HCT116 (cell line): ENCODE measurements at regions not wholly inside any gene's neighbourhood (a gene's known extent, or its start where the extent isn't known, plus 50 kb on each side); places are given as distances from the start of the nearest gene placed in this dataset.

Source experiments
- ATAC-seq: fragments of 200-7000 bp; cut with Tn5 transposase; 2 replicates; pipeline ENCODE4 v1.9.1; 2020; ENCODE audit warnings: mild to moderate bottlenecking, moderate library complexity
- BruUV-seq: library from RNA; stranded (reverse); fragments of 400-500 nt; replicated peaks from 2 replicates; lab custom pipeline; 2021; lab: Mats Ljungman, UMichigan
- CTCF ChIA-PET: fragments of 300-600 bp; sonication (Branson Sonifier 250); formaldehyde crosslinking; loops from one replicate; lab custom pipeline; 2021; ENCODE audit warnings: antibody characterized with exemption; lab: Charles Lee
- POLR2A ChIA-PET: fragments of 300-600, 350-600 bp; sonication (Branson Sonifier 250); formaldehyde crosslinking; loops from one replicate; lab custom pipeline; 2021; ENCODE audit warnings: antibody characterized with exemption; lab: Charles Lee
- RAD21 ChIA-PET, 2 experiments: fragments of 300-600 bp; sonication (Branson Sonifier 250); formaldehyde crosslinking; loops; one replicate each; lab custom pipeline; 2023; ENCODE audit warnings: low total read pairs in 2 of 2; ENCODE audit not compliant: uncharacterized antibody in 2 of 2, unreplicated experiment in 2 of 2, low non-redundant PET in 1 of 2; lab: Charles Lee
- DNase-seq: peaks from one replicate; pipeline ENCODE4 v3.0.0-alpha.2; 2010; ENCODE audit warnings: low read depth, low spot score
- H2AFZ ChIP-seq: fragments of 200-600 bp; shearing (Covaris generic), sonication (generic); 2 replicates; pipeline ENCODE4 v1.6.1; 2017; ENCODE audit warnings: low read depth, mixed run types, mixed read lengths, antibody characterized with exemption, low read length; ENCODE audit not compliant: poor library complexity, severe bottlenecking
- H3K27ac ChIP-seq: 2 replicates; pipeline ENCODE4 v1.5.1; 2012; ENCODE audit warnings: low read depth, low read length
- H3K27me3 ChIP-seq: fragments of 200-600 bp; sonication (generic); 2 replicates; pipeline ENCODE4 v1.6.1; 2016; ENCODE audit warnings: mixed run types, low read length, mixed read lengths; ENCODE audit not compliant: insufficient read depth
- H3K36me3 ChIP-seq, 2 experiments: fragments of 200-500 bp in 1 of 2; fragments of 200-600 bp in 1 of 2; sonication (Bioruptor generic) in 1 of 2; sonication (generic) in 1 of 2; 2 replicates each; pipeline versions ENCODE4 v1.5.1 to v1.6.1; 2014 to 2016; ENCODE audit warnings: low read length in 2 of 2, inconsistent platforms in 1 of 2, mixed read lengths in 1 of 2, mixed run types in 1 of 2; ENCODE audit not compliant: insufficient read depth in 2 of 2, control insufficient read depth in 1 of 2
- H3K4me1 ChIP-seq, 2 experiments: fragments of 200-600 bp in 1 of 2; sonication (generic) in 1 of 2; 2 replicates each; pipeline versions ENCODE4 v1.5.1 to v1.6.1; 2012 to 2017; ENCODE audit warnings: low read length in 2 of 2, inconsistent platforms in 1 of 2, mild to moderate bottlenecking in 1 of 2, mixed read lengths in 1 of 2, mixed run types in 1 of 2, moderate library complexity in 1 of 2; ENCODE audit not compliant: insufficient read depth in 2 of 2, control insufficient read depth in 1 of 2
- H3K4me2 ChIP-seq: fragments of 200-600 bp; sonication (generic); 2 replicates; pipeline ENCODE4 v1.6.1; 2017; ENCODE audit warnings: mixed run types, low read length, mixed read lengths
- H3K4me3 ChIP-seq, 2 experiments: fragments of 200-600 bp in 1 of 2; sonication (generic) in 1 of 2; replicated peaks in 1 of 2; 2 replicates each; pipeline ENCODE4 v1.5.1; 2011 to 2016; ENCODE audit warnings: low read length in 2 of 2, control low read depth in 1 of 2, low read depth in 1 of 2, mild to moderate bottlenecking in 1 of 2, mixed read lengths in 1 of 2, mixed run types in 1 of 2
- H3K79me2 ChIP-seq: fragments of 200-600 bp; sonication (generic); 2 replicates; pipeline ENCODE4 v1.6.1; 2017; ENCODE audit warnings: mild to moderate bottlenecking, mixed run types, low read length, moderate library complexity, mixed read lengths; ENCODE audit not compliant: insufficient read depth
- H3K9ac ChIP-seq: fragments of 200-600 bp; sonication (generic); 2 replicates; pipeline ENCODE4 v1.6.1; 2016; ENCODE audit warnings: low read length, mixed read lengths
- H3K9me2 ChIP-seq: fragments of 200-600 bp; sonication (generic), shearing (Covaris generic); 2 replicates; pipeline ENCODE4 v1.6.1; 2017; ENCODE audit warnings: mixed run types, mild to moderate bottlenecking, moderate library complexity; ENCODE audit not compliant: insufficient read depth
- H3K9me3 ChIP-seq, 2 experiments: fragments of 200-500 bp in 1 of 2; fragments of 200-600 bp in 1 of 2; sonication (Bioruptor generic) in 1 of 2; sonication (generic) in 1 of 2; 2 replicates each; pipeline ENCODE4 v1.6.1; 2014 to 2017; ENCODE audit warnings: low read length in 2 of 2, mixed read lengths in 2 of 2, inconsistent platforms in 1 of 2, low read depth in 1 of 2, mild to moderate bottlenecking in 1 of 2, mixed run types in 1 of 2, moderate library complexity in 1 of 2; ENCODE audit not compliant: control insufficient read depth in 1 of 2, insufficient read depth in 1 of 2
- H4K20me1 ChIP-seq: fragments of 200-600 bp; sonication (generic), shearing (Covaris generic); 2 replicates; pipeline ENCODE4 v1.6.1; 2017; ENCODE audit warnings: mixed run types, mild to moderate bottlenecking, moderate library complexity; ENCODE audit not compliant: insufficient read depth
- ELF1 ChIP-seq: IDR thresholded peaks from 2 replicates; pipeline ENCODE4 v1.6.1; 2012; ENCODE audit warnings: low read depth, borderline replicate concordance
- EZH2 ChIP-seq: fragments of 200-600 bp; sonication (generic); IDR thresholded peaks from 2 replicates; pipeline ENCODE4 v1.6.1; 2017; ENCODE audit warnings: antibody characterized with exemption, mixed run types
- EZH2phosphoT487 ChIP-seq: fragments of 200-600 bp; IDR thresholded peaks from 2 replicates; pipeline ENCODE4 v1.6.1; 2018; ENCODE audit warnings: antibody characterized with exemption, borderline replicate concordance
- SRF ChIP-seq: IDR thresholded peaks from 2 replicates; pipeline ENCODE4 v1.6.1; 2012; ENCODE audit warnings: low read depth
- TCF7L2 ChIP-seq: IDR thresholded peaks from 2 replicates; pipeline ENCODE4 v1.7.0; 2011; ENCODE audit warnings: borderline replicate concordance, inconsistent platforms; ENCODE audit not compliant: insufficient read depth, insufficient read length; ENCODE audit errors: extremely low read depth
- ZBTB33 ChIP-seq: IDR thresholded peaks from 2 replicates; pipeline ENCODE4 v1.6.1; 2011; ENCODE audit warnings: mild to moderate bottlenecking, low read length, moderate library complexity; ENCODE audit not compliant: insufficient replicate concordance; ENCODE audit errors: extremely low read depth
- ZNF274 ChIP-seq: fragments of 200-500 bp; sonication (Bioruptor generic); IDR thresholded peaks from 2 replicates; pipeline ENCODE4 v1.6.1; 2014; ENCODE audit warnings: mild to moderate bottlenecking, low read depth, low read length, inconsistent platforms
- intact Hi-C: fragments of 100-400 bp; cut with micrococcal nuclease; formaldehyde crosslinking; loops from 2 replicates; pipeline ENCODE4 v1.10.0; 2022
- TF ChIP-seq, protein P1 (sequence below): IDR thresholded peaks from 2 replicates; pipeline ENCODE4 v1.6.1; 2012
- TF ChIP-seq, protein P2 (sequence below), 3 experiments: fragments of 200-600 bp in 1 of 3; sonication (generic) in 1 of 3; IDR thresholded peaks in 2 of 3; conservative IDR thresholded peaks in 1 of 3; 2 replicates each; pipeline ENCODE4 v1.5.1; 2012 to 2017; ENCODE audit warnings: low read depth in 2 of 3, low read length in 2 of 3, antibody characterized with exemption in 1 of 3, borderline replicate concordance in 1 of 3, control low read depth in 1 of 3, mild to moderate bottlenecking in 1 of 3, mixed read lengths in 1 of 3, mixed run types in 1 of 3, moderate library complexity in 1 of 3; ENCODE audit not compliant: insufficient read depth in 1 of 3

DNA sequence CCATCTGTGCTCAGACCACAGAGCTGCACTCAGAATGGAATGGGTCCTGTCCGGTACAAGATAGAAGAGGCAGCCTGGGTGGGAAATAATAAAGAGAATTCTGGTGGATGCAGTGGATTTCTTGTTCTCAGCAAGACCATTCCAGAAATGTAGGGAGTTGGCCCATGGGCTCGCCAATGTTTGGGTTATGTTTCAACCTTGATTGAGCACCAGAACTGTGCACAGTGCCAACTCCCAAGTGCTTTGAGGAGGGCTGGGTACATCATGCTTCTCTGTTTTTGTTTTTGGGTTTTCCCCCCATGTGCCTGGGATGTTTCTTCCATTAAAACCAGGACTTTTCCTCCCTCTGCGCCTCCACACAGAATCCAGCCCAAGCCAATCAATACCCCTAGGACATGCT is 304.1 kb downstream of the TNS1 start:
- POLR2A ChIA-PET, result no interaction called here
- Histone ChIP-seq H3K27ac (no peak overlapping the region), H3K4me2 (no peak overlapping the region), H3K9ac (no peak overlapping the region), H3K79me2 (no peaks in the 10 kb centered on the region), H3K9me3 (no peaks in the 10 kb centered on the region), H4K20me1 (no peaks in the 10 kb centered on the region), H3K9me2 (no peaks in the 10 kb centered on the region), H3K36me3 (no peaks in the 10 kb centered on the region), H2AFZ (no peak overlapping the region), H3K4me1 (no peaks in the 10 kb centered on the region), H3K4me3 (no peak overlapping the region), H3K27me3 (peaks cover 27% of the 10 kb centered on the region)
- DNase-seq (no peak), ATAC-seq (no peak)
- RAD21 ChIA-PET, result no interaction called here
- TF ChIP-seq ZBTB33 (no peak), TCF7L2 (no peak), SRF (no peak), ELF1 (no peak), ZNF274 (no peak), EZH2phosphoT487 (no peak), EZH2 (no peak)
- TF ChIP-seq, protein P1, sequence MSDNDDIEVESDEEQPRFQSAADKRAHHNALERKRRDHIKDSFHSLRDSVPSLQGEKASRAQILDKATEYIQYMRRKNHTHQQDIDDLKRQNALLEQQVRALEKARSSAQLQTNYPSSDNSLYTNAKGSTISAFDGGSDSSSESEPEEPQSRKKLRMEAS, result no peak
- TF ChIP-seq, protein P2, sequence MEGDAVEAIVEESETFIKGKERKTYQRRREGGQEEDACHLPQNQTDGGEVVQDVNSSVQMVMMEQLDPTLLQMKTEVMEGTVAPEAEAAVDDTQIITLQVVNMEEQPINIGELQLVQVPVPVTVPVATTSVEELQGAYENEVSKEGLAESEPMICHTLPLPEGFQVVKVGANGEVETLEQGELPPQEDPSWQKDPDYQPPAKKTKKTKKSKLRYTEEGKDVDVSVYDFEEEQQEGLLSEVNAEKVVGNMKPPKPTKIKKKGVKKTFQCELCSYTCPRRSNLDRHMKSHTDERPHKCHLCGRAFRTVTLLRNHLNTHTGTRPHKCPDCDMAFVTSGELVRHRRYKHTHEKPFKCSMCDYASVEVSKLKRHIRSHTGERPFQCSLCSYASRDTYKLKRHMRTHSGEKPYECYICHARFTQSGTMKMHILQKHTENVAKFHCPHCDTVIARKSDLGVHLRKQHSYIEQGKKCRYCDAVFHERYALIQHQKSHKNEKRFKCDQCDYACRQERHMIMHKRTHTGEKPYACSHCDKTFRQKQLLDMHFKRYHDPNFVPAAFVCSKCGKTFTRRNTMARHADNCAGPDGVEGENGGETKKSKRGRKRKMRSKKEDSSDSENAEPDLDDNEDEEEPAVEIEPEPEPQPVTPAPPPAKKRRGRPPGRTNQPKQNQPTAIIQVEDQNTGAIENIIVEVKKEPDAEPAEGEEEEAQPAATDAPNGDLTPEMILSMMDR (IDR thresholded peaks at IDR 0.05 in 2 of 3, conservative IDR thresholded peaks at IDR 0.05 in 1 of 3; ENCODE audit: borderline replicate concordance in 1 of 3, insufficient read depth in 1 of 3, low read depth in 2 of 3, low read length in 2 of 3), result no peak
- CTCF ChIA-PET, result no interaction called here
- no TSS peak for BruUV-seq
- intact Hi-C loops, result no loop called here
